ENCODE measurements at regions not wholly inside any gene's neighbourhood (a gene's known extent, or its start where the extent isn't known, plus 50 kb on each side); places are given as distances from the start of the nearest gene placed in this dataset.

DNA sequence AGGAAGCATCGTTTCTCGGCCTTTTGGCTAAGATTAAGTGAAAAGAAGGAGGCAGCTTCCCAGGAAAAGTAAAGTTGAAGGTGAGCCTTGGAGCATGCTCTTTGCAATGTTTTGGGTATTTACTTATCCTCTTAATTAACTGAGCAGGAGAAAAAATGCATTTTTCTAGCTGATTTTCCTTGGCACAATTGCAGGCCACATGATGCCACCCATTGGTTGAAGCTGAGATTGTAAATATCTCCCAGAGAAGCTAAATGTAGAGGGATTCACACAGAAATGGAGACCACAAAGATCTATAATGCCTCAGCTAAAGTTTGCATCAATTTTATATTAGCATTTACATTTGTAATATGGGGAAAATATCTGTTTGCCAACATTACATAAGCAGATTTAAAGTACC lies 294.1 kb downstream of the KCNS3 start:
- no peak for TF ChIP-seq POLR2A (IDR thresholded peaks at IDR 0.05)
- TF ChIP-seq, protein P1, sequence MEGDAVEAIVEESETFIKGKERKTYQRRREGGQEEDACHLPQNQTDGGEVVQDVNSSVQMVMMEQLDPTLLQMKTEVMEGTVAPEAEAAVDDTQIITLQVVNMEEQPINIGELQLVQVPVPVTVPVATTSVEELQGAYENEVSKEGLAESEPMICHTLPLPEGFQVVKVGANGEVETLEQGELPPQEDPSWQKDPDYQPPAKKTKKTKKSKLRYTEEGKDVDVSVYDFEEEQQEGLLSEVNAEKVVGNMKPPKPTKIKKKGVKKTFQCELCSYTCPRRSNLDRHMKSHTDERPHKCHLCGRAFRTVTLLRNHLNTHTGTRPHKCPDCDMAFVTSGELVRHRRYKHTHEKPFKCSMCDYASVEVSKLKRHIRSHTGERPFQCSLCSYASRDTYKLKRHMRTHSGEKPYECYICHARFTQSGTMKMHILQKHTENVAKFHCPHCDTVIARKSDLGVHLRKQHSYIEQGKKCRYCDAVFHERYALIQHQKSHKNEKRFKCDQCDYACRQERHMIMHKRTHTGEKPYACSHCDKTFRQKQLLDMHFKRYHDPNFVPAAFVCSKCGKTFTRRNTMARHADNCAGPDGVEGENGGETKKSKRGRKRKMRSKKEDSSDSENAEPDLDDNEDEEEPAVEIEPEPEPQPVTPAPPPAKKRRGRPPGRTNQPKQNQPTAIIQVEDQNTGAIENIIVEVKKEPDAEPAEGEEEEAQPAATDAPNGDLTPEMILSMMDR (IDR thresholded peaks at IDR 0.05), result no peak
